A549 (cell line): ENCODE measurements at regions not wholly inside any gene's neighbourhood (a gene's known extent, or its start where the extent isn't known, plus 50 kb on each side); places are given as distances from the start of the nearest gene placed in this dataset.
A peak's percentile ranks its signal among the peaks of the same experiment; 100 is the strongest.

Experiments used
- ATAC-seq, 2 experiments: fragments of 200-7000 bp in 1 of 2; fragments of >200 bp in 1 of 2; cut with Nextera tagmentation in 1 of 2; cut with Tn5 transposase in 1 of 2; 3 replicates each; pipeline versions ENCODE4 v1.8.0 to v1.9.1; 2018 to 2020; ENCODE audit warnings: mild to moderate bottlenecking in 1 of 2, moderate library complexity in 1 of 2
- CTCF ChIA-PET: fragments of 300-600 bp; sonication (Branson Sonifier 250); formaldehyde crosslinking; extraction: SDS; loops from one replicate; lab custom pipeline; 2021; ENCODE audit warnings: antibody characterized with exemption, inconsistent platforms; lab: Yijun Ruan, JAX
- POLR2A ChIA-PET: fragments of 350-600 bp; formaldehyde crosslinking; extraction: SDS; loops from one replicate; lab custom pipeline; 2021; ENCODE audit warnings: antibody characterized with exemption, inconsistent platforms; lab: Yijun Ruan, JAX
- DNase-seq, 2 experiments: peaks; one replicate each; pipeline versions ENCODE4 v3.0.0 to v3.0.0-alpha.2; 2011 to 2016; ENCODE audit warnings: low read depth in 1 of 2, low spot score in 1 of 2
- FAIRE-seq: peaks from 2 replicates; lab custom pipeline; 2011; peaks lifted over from hg19 to GRCh38; lab: Jason Lieb, UNC
- H3K27ac ChIP-seq, 2 experiments: fragments of >200 bp; sonication (Bioruptor Twin); formaldehyde crosslinking; 3 replicates each; pipeline ENCODE4 v1.5.1; 2016 to 2017
- H3K4me1 ChIP-seq: fragments of >200 bp; sonication (Bioruptor Twin); formaldehyde crosslinking; 3 replicates; pipeline ENCODE4 v1.6.1; 2016
- H3K4me2 ChIP-seq: fragments of >200 bp; sonication (Bioruptor Twin); formaldehyde crosslinking; 3 replicates; pipeline ENCODE4 v1.6.1; 2016
- H3K4me3 ChIP-seq: fragments of >200 bp; sonication (Bioruptor Twin); formaldehyde crosslinking; 3 replicates; pipeline ENCODE4 v1.5.1; 2016
- H3K9me3 ChIP-seq: fragments of >200 bp; sonication (Bioruptor Twin); formaldehyde crosslinking; 3 replicates; pipeline ENCODE4 v1.6.1; 2016
- BCL3 ChIP-seq: fragments of >200 bp; sonication (Bioruptor Twin); formaldehyde crosslinking; IDR thresholded peaks from 3 replicates; pipeline ENCODE4 v1.6.1; 2016
- BHLHE40 ChIP-seq: IDR thresholded peaks from 2 replicates; pipeline ENCODE4 v1.6.1; 2012; ENCODE audit warnings: low read depth, low read length, inconsistent platforms
- CEBPB ChIP-seq, 2 experiments: fragments of >200 bp in 1 of 2; sonication (Bioruptor Twin) in 1 of 2; formaldehyde crosslinking in 1 of 2; IDR thresholded peaks; 2 replicates each; pipeline ENCODE4 v1.6.1; 2012 to 2016
- CTCF ChIP-seq: fragments of >200 bp; sonication (Bioruptor Twin); formaldehyde crosslinking; IDR thresholded peaks from 3 replicates; pipeline ENCODE4 v1.5.1; 2016
- FOSB ChIP-seq: fragments of 250-450 bp; sonication (Bioruptor Pico); IDR thresholded peaks from 2 replicates; pipeline ENCODE4 v1.5.0; 2020; ENCODE audit warnings: mild to moderate bottlenecking, moderate library complexity
- FOSL2 ChIP-seq, 2 experiments: fragments of 450-650 bp in 1 of 2; fragments of >200 bp in 1 of 2; sonication (Bioruptor Twin) in 1 of 2; formaldehyde crosslinking; IDR thresholded peaks; 2 replicates each; pipeline versions ENCODE4 v1.5.0 to v1.6.1; 2016 to 2020; ENCODE audit warnings: mild to moderate bottlenecking in 1 of 2, moderate library complexity in 1 of 2
- FOXS1 ChIP-seq: fragments of 250-450 bp; sonication (Bioruptor Pico); IDR thresholded peaks from 2 replicates; pipeline ENCODE4 v1.5.0; 2020; ENCODE audit warnings: mild to moderate bottlenecking, moderate library complexity
- HEYL ChIP-seq: fragments of 250-450 bp; sonication (Bioruptor Pico); IDR thresholded peaks from 2 replicates; pipeline ENCODE4 v1.8.0; 2021; ENCODE audit warnings: mild to moderate bottlenecking, moderate library complexity
- HOXA7 ChIP-seq: fragments of 250-450 bp; sonication (Bioruptor Pico); IDR thresholded peaks from 2 replicates; pipeline ENCODE4 v1.5.0; 2020; ENCODE audit warnings: mild to moderate bottlenecking, moderate library complexity
- HOXB13 ChIP-seq: fragments of 250-450 bp; sonication (Bioruptor Pico); IDR thresholded peaks from 2 replicates; pipeline ENCODE4 v1.5.0; 2020; ENCODE audit warnings: low read depth, mild to moderate bottlenecking, moderate library complexity
- JUN ChIP-seq, 2 experiments: fragments of >200 bp; sonication (Bioruptor Twin); formaldehyde crosslinking; IDR thresholded peaks; 2 replicates in 1 of 2; 3 replicates in 1 of 2; pipeline ENCODE4 v1.6.1; 2016 to 2017
- JUNB ChIP-seq: fragments of >200 bp; sonication (Bioruptor Twin); formaldehyde crosslinking; IDR thresholded peaks from 2 replicates; pipeline ENCODE4 v1.6.1; 2016
- KDM1A ChIP-seq: fragments of 200-600 bp; sonication (generic); IDR thresholded peaks from 2 replicates; pipeline ENCODE4 v1.6.1; 2016; ENCODE audit warnings: low read depth, mild to moderate bottlenecking
- KDM5A ChIP-seq: fragments of 200-600 bp; sonication (generic); IDR thresholded peaks from 2 replicates; pipeline ENCODE4 v1.6.1; 2016; ENCODE audit warnings: antibody characterized with exemption, mild to moderate bottlenecking
- NFE2L2 ChIP-seq: fragments of 150-350 bp; conservative IDR thresholded peaks from 2 replicates; pipeline ENCODE4 v1.6.1; 2014; ENCODE audit warnings: low read length
- NR3C1 ChIP-seq: fragments of >200 bp; sonication (Bioruptor Twin); formaldehyde crosslinking; IDR thresholded peaks from 3 replicates; pipeline ENCODE4 v1.6.1; 2017
- PBX3 ChIP-seq: IDR thresholded peaks from 2 replicates; pipeline ENCODE4 v1.6.1; 2012
- REST ChIP-seq: fragments of 200-600 bp; sonication (generic); IDR thresholded peaks from 2 replicates; pipeline ENCODE4 v1.6.1; 2016; ENCODE audit warnings: antibody characterized with exemption, mild to moderate bottlenecking, moderate library complexity
- SREBF2 ChIP-seq: fragments of 450-650 bp; IDR thresholded peaks from 2 replicates; pipeline ENCODE4 v1.6.1; 2014; ENCODE audit warnings: mild to moderate bottlenecking, moderate library complexity
- TFCP2L1 ChIP-seq: fragments of 250-450 bp; sonication (Bioruptor Pico); IDR thresholded peaks from 2 replicates; pipeline ENCODE4 v1.5.0; 2021; ENCODE audit warnings: mild to moderate bottlenecking
- USF2 ChIP-seq: fragments of 450-650 bp; IDR thresholded peaks from 2 replicates; pipeline ENCODE4 v1.6.1; 2014; ENCODE audit warnings: antibody characterized with exemption
- ZSCAN20 ChIP-seq: fragments of 250-450 bp; sonication (Bioruptor Pico); IDR thresholded peaks from 2 replicates; pipeline ENCODE4 v1.8.0; 2022; ENCODE audit warnings: mild to moderate bottlenecking, moderate library complexity
- WGBS: methylation state at CpG from one replicate; pipeline ENCODE4 v1.1.6; 2017; ENCODE audit errors: missing lambda C conversion rate; 5-methylcytosine and 5-hydroxymethylcytosine counted together

GRCh38 chr5:74940782-74941353, 74.7 kb upstream of the FAM169A start:
- ATAC-seq, result no peak
- TF ChIP-seq PBX3 (no peak), ZSCAN20 (CRISPR knock-in tag) (no peak), SREBF2 (no peak), KDM5A (no peak), HEYL (no peak), TFCP2L1 (CRISPR knock-in tag) (no peak), USF2 (no peak)
- TF ChIP-seq, all 56 proteins: peak for 0
- Histone ChIP-seq H3K4me3 (no peak overlapping the region), H3K4me2 (no peak overlapping the region), H3K9me3 (no peaks in the 10 kb centered on the region), H3K4me1 (no peaks in the 10 kb centered on the region), H3K27ac (no peak overlapping the region)
- WGBS, result 13% methylated on average over 2 of the region's 2 CpGs
- no peak for DNase-seq
- no peak for FAIRE-seq
- ChIA-PET CTCF (interaction anchor here (0.7 to 0.8 kb wide), 3 partner anchors 16 to 19 kb away, joined by 3 to 4 read pairs (median 4); no protein-coding TSS in a partner anchor), POLR2A (no interaction called here)

GRCh38 chr5:74938250-74938933, 72.2 kb upstream of the FAM169A start:
- DNase-seq (no peak), ATAC-seq (no peak), FAIRE-seq (no peak)
- Histone ChIP-seq H3K4me3 (no peak overlapping the region), H3K27ac (no peak overlapping the region), H3K9me3 (no peaks in the 10 kb centered on the region), H3K4me2 (no peak overlapping the region), H3K4me1 (no peaks in the 10 kb centered on the region)
- ChIA-PET CTCF (interaction anchor here (1.0 kb wide), 1 partner anchor 1318 kb away, joined by 3 read pairs; no protein-coding TSS in a partner anchor), POLR2A (no interaction called here)
- TF ChIP-seq REST, result no peak
- TF ChIP-seq FOSL2 (IDR thresholded peaks at IDR 0.05), result no peak
- peak; percentile 26; the same call in 1 of the 2 replicates for TF ChIP-seq FOSL2 (CRISPR knock-in tag; IDR thresholded peaks at IDR 0.05)

- CTCF ChIA-PET, result interaction anchor here (1.1 to 2.1 kb wide), 4 partner anchors 10 to 263 kb away, joined by 3 to 8 read pairs (median 6); no protein-coding TSS in a partner anchor
These were observed 69.5 kb upstream of the FAM169A start for GRCh38 chr5:74935752-74936091.

More at GRCh38 chr5:74935752-74936091, 69.5 kb upstream of the FAM169A start:
- Histone ChIP-seq H3K4me2 (no peak overlapping the region), H3K4me1 (no peaks in the 10 kb centered on the region), H3K27ac (no peak overlapping the region), H3K4me3 (no peak overlapping the region), H3K9me3 (no peaks in the 10 kb centered on the region)
- 44% methylated on average over 4 of the region's 4 CpGs for WGBS
- no peak for ATAC-seq
- FAIRE-seq, result peak; percentile 56
- DNase-seq, result no peak
- POLR2A ChIA-PET, result no interaction called here
- no peak for TF ChIP-seq NR3C1
- TF ChIP-seq FOSB (CRISPR knock-in tag), result no peak
- no peak for TF ChIP-seq FOXS1 (CRISPR knock-in tag)
- TF ChIP-seq ZSCAN20 (CRISPR knock-in tag), result no peak
- TF ChIP-seq KDM5A, result no peak
- no peak for TF ChIP-seq CEBPB (IDR thresholded peaks at IDR 0.05)
- no peak for TF ChIP-seq CTCF
- TF ChIP-seq NFE2L2, result no peak
- TF ChIP-seq KDM1A, result no peak
- no peak for TF ChIP-seq BCL3
- no peak for TF ChIP-seq SREBF2
- no peak for TF ChIP-seq JUNB
- no peak for TF ChIP-seq BHLHE40
- no peak for TF ChIP-seq HOXA7 (CRISPR knock-in tag)
- TF ChIP-seq HOXB13 (CRISPR knock-in tag), result no peak
- no peak for TF ChIP-seq JUN (IDR thresholded peaks at IDR 0.05)
